KMS-11 (cell line): ENCODE measurements at regions not wholly inside any gene's neighbourhood (a gene's known extent, or its start where the extent isn't known, plus 50 kb on each side); places are given as distances from the start of the nearest gene placed in this dataset.
"Not testable (repeated sequence)": the region's sequence is repeated elsewhere in the genome, so short reads cannot be mapped to it uniquely, and the experiment has no call there.

Experiments
- H2AFZ ChIP-seq: fragments of 200-600 bp; sonication (generic); 2 replicates; pipeline ENCODE4 v1.6.1; 2016; ENCODE audit warnings: antibody characterized with exemption, mixed run types, low read depth
- H3K27ac ChIP-seq: fragments of 200-600 bp; sonication (generic); 2 replicates; pipeline ENCODE4 v1.6.1; 2016; ENCODE audit warnings: mild to moderate bottlenecking, mixed run types
- H3K27me3 ChIP-seq: fragments of 200-600 bp; sonication (generic); 2 replicates; pipeline ENCODE4 v1.6.1; 2017; ENCODE audit warnings: mild to moderate bottlenecking, low read depth, mixed run types, moderate library complexity; ENCODE audit not compliant: insufficient read depth
- H3K36me3 ChIP-seq: fragments of 200-600 bp; sonication (generic); 2 replicates; pipeline ENCODE4 v1.6.1; 2017; ENCODE audit warnings: mild to moderate bottlenecking, mixed run types; ENCODE audit not compliant: insufficient read depth
- H3K4me1 ChIP-seq: fragments of 200-600 bp; sonication (generic); 2 replicates; pipeline ENCODE4 v1.6.1; 2016; ENCODE audit warnings: mild to moderate bottlenecking, low read depth, mixed run types; ENCODE audit not compliant: poor library complexity, severe bottlenecking
- H3K4me2 ChIP-seq: fragments of 200-600 bp; sonication (generic); 2 replicates; pipeline ENCODE4 v1.7.0; 2016; ENCODE audit warnings: mild to moderate bottlenecking, mixed run types
- H3K4me3 ChIP-seq: fragments of 200-600 bp; sonication (generic); IDR thresholded peaks from 2 replicates; pipeline ENCODE4 v1.6.1; 2017; ENCODE audit warnings: low read depth, low read length, mixed read lengths; ENCODE audit not compliant: insufficient read depth
- H3K79me2 ChIP-seq: fragments of 200-600 bp; sonication (generic); 2 replicates; pipeline ENCODE4 v1.6.1; 2016; ENCODE audit warnings: low read depth, mixed run types; ENCODE audit not compliant: insufficient read depth
- H3K9ac ChIP-seq: fragments of 200-600 bp; sonication (generic); 2 replicates; pipeline ENCODE4 v1.6.1; 2016; ENCODE audit warnings: mild to moderate bottlenecking, mixed run types
- H4K20me1 ChIP-seq: fragments of 200-600 bp; sonication (generic); 2 replicates; pipeline ENCODE4 v1.6.1; 2016; ENCODE audit warnings: mild to moderate bottlenecking, mixed run types; ENCODE audit not compliant: insufficient read depth
- TF ChIP-seq, protein P1 (sequence below): fragments of 200-600 bp; sonication (generic); conservative IDR thresholded peaks from 2 replicates; pipeline ENCODE4 v1.6.1; 2017; ENCODE audit warnings: low read depth, mild to moderate bottlenecking, antibody characterized with exemption, low read length, moderate library complexity, mixed read lengths

DNA sequence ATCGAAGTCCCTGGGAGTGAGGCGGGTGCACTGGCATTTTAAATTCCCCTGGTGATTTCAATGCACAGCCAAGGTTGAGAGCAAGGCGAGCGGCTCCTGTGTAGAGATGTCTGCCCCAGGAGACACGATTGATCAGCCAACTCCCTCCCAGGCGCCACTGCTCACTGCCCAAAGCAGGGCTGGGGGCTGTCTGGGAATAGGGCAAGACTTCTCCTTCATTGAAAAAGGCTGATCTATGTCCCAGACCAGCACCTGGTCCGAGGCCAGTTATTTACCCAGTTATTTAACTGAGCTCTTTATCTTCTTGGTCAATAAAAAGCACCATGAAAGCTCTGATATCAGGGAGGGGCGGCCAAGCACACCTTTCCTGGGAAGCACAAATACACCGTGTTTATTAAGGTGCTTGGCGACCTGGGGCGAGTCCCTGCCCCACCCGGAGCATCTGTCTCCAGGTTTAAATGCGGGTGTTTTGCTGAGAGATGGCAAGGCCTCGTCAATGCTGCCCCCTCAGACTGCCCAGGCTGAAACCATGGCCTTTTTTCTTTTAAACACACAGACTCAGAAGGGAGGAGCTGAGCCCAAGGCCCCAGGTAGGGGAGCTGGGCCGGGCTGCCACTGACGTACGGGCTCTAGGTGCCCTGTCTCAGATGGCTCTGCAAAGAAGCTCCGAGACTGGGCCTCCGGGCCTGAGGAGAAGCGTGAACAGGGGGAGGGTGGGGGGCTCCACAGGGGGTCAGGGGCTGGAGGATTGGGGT, 73.9 kb upstream of the HPCAL1 start:
- Histone ChIP-seq H3K9ac (no peak overlapping the region), H3K36me3 (no peaks in the 10 kb centered on the region), H4K20me1 (no peaks in the 10 kb centered on the region), H2AFZ (no peak overlapping the region), H3K4me2 (no peak overlapping the region), H3K4me1 (no peaks in the 10 kb centered on the region), H3K79me2 (no peaks in the 10 kb centered on the region), H3K4me3 (no peak overlapping the region), H3K27me3 (peaks cover 5% of the 10 kb centered on the region), H3K27ac (no peak overlapping the region)
- TF ChIP-seq, protein P1, sequence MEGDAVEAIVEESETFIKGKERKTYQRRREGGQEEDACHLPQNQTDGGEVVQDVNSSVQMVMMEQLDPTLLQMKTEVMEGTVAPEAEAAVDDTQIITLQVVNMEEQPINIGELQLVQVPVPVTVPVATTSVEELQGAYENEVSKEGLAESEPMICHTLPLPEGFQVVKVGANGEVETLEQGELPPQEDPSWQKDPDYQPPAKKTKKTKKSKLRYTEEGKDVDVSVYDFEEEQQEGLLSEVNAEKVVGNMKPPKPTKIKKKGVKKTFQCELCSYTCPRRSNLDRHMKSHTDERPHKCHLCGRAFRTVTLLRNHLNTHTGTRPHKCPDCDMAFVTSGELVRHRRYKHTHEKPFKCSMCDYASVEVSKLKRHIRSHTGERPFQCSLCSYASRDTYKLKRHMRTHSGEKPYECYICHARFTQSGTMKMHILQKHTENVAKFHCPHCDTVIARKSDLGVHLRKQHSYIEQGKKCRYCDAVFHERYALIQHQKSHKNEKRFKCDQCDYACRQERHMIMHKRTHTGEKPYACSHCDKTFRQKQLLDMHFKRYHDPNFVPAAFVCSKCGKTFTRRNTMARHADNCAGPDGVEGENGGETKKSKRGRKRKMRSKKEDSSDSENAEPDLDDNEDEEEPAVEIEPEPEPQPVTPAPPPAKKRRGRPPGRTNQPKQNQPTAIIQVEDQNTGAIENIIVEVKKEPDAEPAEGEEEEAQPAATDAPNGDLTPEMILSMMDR: no peak

DNA sequence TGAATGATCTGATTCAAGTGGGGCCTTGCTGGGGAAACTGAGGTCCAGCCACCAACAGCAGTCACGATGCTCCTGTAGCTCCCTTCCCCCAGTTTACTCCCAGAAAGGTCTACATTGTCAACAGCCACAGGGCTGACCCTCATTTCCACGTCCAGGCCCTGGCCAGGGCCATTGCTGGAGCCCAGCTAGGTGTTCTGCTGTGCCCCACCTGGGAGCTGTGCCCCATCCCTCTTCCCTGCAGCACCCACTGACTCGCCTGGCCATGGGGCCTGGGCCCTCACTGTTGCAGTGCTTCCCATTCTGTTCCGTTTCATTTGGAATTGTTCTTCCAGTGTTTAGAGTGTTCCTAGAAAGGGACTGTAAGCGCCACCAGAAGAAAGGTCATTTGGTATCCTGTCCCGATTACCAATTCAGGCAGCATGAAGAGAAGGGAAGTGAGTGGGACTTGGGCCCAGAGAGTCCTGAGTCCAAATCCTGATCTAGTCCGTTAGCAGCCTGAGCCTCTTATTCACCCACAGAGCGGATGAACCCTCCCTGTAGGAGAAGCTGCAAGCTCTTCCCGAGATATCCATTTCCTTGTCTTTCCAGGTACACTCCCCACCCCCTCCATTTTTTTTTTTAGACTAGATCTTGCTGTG, 73.1 kb upstream of the HPCAL1 start:
- Histone ChIP-seq H2AFZ (no peak overlapping the region), H4K20me1 (no peaks in the 10 kb centered on the region), H3K36me3 (no peaks in the 10 kb centered on the region), H3K4me3 (no peak overlapping the region), H3K4me2 (no peak overlapping the region), H3K79me2 (no peaks in the 10 kb centered on the region), H3K27ac (no peak overlapping the region), H3K27me3 (peaks cover 5% of the 10 kb centered on the region), H3K9ac (no peak overlapping the region), H3K4me1 (no peaks in the 10 kb centered on the region)
- TF ChIP-seq, protein P1: no peak

DNA sequence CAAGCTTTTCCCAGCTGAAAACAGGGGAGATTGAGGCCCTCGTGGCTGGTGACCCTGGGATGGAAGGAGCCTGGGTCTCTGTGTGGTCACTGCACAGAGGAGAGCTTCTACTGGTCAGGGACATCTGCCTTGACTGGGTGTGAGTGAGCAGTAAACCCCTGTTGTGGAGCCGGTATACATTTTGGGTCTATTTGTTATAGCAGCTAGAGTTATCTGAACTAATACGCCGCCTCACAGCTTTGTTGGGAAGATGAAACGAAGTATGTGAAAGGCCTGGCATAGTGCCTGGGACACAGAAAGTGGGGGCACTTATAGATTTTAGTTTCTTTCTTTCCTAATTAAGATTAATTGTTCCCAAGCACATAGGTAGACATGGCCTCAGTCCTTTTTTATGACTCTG, 72.2 kb upstream of the HPCAL1 start:
- TF ChIP-seq, protein P1: no peak
- Histone ChIP-seq H3K36me3 (no peaks in the 10 kb centered on the region), H2AFZ (no peak overlapping the region), H3K79me2 (no peaks in the 10 kb centered on the region), H4K20me1 (no peaks in the 10 kb centered on the region), H3K4me1 (no peaks in the 10 kb centered on the region), H3K27ac (no peak overlapping the region), H3K4me2 (no peak overlapping the region), H3K27me3 (peaks cover 5% of the 10 kb centered on the region), H3K4me3 (no peak overlapping the region), H3K9ac (no peak overlapping the region)

DNA sequence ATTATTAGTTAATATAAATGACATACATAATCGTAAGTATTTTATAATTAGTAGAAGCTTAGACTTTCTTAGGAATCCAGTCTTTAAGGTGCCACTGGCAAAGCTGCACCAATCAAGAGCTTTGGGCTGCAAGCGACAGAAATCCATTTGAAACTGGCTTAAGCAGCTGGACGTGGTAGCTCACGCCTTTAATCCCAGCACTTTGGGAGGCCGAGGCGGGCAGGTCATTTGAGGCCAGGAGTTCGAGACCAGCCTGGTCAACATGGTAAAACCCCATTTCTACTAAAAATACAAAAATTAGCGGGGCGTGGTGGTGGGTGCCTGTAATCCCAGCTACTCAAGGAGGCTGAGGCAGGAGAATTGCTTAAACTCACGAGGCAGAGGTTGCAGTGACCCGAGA, 71.8 kb upstream of the HPCAL1 start:
- not testable (repeated sequence) for H3K79me2 ChIP-seq, H3K27me3 ChIP-seq, H4K20me1 ChIP-seq, H3K9ac ChIP-seq, H3K27ac ChIP-seq, H3K4me3 ChIP-seq, H3K4me1 ChIP-seq, H3K4me2 ChIP-seq, H3K36me3 ChIP-seq, H2AFZ ChIP-seq

DNA sequence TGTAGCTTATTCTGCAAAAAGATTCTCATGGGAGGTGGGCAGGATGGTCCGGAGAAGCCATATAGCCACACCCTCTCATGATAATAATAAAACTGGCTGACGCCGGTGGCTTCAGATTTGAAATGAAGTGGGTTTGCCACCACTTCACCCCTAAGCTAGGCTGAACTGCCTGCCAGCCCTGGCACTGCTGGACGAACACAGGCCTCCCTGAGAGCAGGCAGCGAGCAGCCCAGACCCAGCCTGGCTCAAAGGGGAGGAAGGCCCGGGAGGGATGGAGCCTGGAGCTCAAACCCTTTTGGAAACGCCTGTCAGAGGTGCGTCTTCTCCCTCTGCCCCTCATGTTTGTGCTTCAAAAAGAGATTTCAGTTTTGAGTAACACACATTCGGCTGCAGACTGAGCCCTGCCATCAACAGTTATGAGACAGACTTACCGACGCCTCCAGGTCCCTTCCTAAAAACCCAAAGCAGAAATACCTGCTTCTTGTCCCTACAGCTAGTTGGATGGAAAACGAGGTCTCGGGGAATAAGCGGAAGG, 71.1 kb upstream of the HPCAL1 start:
- TF ChIP-seq, protein P1: no peak
- no peak overlapping the region for H3K9ac ChIP-seq
- no peaks in the 10 kb centered on the region for H3K36me3 ChIP-seq
- no peaks in the 10 kb centered on the region for H4K20me1 ChIP-seq
- no peak overlapping the region for H3K4me2 ChIP-seq
- peaks cover 5% of the 10 kb centered on the region for H3K27me3 ChIP-seq
- H3K4me1 ChIP-seq: no peaks in the 10 kb centered on the region
- H3K79me2 ChIP-seq: no peaks in the 10 kb centered on the region
- no peak overlapping the region for H2AFZ ChIP-seq
- no peak overlapping the region for H3K27ac ChIP-seq
- no peak overlapping the region for H3K4me3 ChIP-seq
